HCT116 (cell line): ENCODE measurements at regions not wholly inside any gene's neighbourhood (a gene's known extent, or its start where the extent isn't known, plus 50 kb on each side); places are given as distances from the start of the nearest gene placed in this dataset.

Experiments
- ATAC-seq: fragments of 200-7000 bp; cut with Tn5 transposase; 2 replicates; pipeline ENCODE4 v1.9.1; 2020; ENCODE audit warnings: mild to moderate bottlenecking, moderate library complexity
- BruUV-seq: library from RNA; stranded (reverse); fragments of 400-500 nt; replicated peaks from 2 replicates; lab custom pipeline; 2021; lab: Mats Ljungman, UMichigan
- CTCF ChIA-PET: fragments of 300-600 bp; sonication (Branson Sonifier 250); formaldehyde crosslinking; loops from one replicate; lab custom pipeline; 2021; ENCODE audit warnings: antibody characterized with exemption; lab: Charles Lee
- POLR2A ChIA-PET: fragments of 300-600, 350-600 bp; sonication (Branson Sonifier 250); formaldehyde crosslinking; loops from one replicate; lab custom pipeline; 2021; ENCODE audit warnings: antibody characterized with exemption; lab: Charles Lee
- RAD21 ChIA-PET, 2 experiments: fragments of 300-600 bp; sonication (Branson Sonifier 250); formaldehyde crosslinking; loops; one replicate each; lab custom pipeline; 2023; ENCODE audit warnings: low total read pairs in 2 of 2; ENCODE audit not compliant: uncharacterized antibody in 2 of 2, unreplicated experiment in 2 of 2, low non-redundant PET in 1 of 2; lab: Charles Lee
- DNase-seq: peaks from one replicate; pipeline ENCODE4 v3.0.0-alpha.2; 2010; ENCODE audit warnings: low read depth, low spot score
- H2AFZ ChIP-seq: fragments of 200-600 bp; shearing (Covaris generic), sonication (generic); 2 replicates; pipeline ENCODE4 v1.6.1; 2017; ENCODE audit warnings: low read depth, mixed run types, mixed read lengths, antibody characterized with exemption, low read length; ENCODE audit not compliant: poor library complexity, severe bottlenecking
- H3K27ac ChIP-seq: 2 replicates; pipeline ENCODE4 v1.5.1; 2012; ENCODE audit warnings: low read depth, low read length
- H3K27me3 ChIP-seq: fragments of 200-600 bp; sonication (generic); 2 replicates; pipeline ENCODE4 v1.6.1; 2016; ENCODE audit warnings: mixed run types, low read length, mixed read lengths; ENCODE audit not compliant: insufficient read depth
- H3K36me3 ChIP-seq, 2 experiments: fragments of 200-500 bp in 1 of 2; fragments of 200-600 bp in 1 of 2; sonication (Bioruptor generic) in 1 of 2; sonication (generic) in 1 of 2; 2 replicates each; pipeline versions ENCODE4 v1.5.1 to v1.6.1; 2014 to 2016; ENCODE audit warnings: low read length in 2 of 2, inconsistent platforms in 1 of 2, mixed read lengths in 1 of 2, mixed run types in 1 of 2; ENCODE audit not compliant: insufficient read depth in 2 of 2, control insufficient read depth in 1 of 2
- H3K4me1 ChIP-seq, 2 experiments: fragments of 200-600 bp in 1 of 2; sonication (generic) in 1 of 2; 2 replicates each; pipeline versions ENCODE4 v1.5.1 to v1.6.1; 2012 to 2017; ENCODE audit warnings: low read length in 2 of 2, inconsistent platforms in 1 of 2, mild to moderate bottlenecking in 1 of 2, mixed read lengths in 1 of 2, mixed run types in 1 of 2, moderate library complexity in 1 of 2; ENCODE audit not compliant: insufficient read depth in 2 of 2, control insufficient read depth in 1 of 2
- H3K4me2 ChIP-seq: fragments of 200-600 bp; sonication (generic); 2 replicates; pipeline ENCODE4 v1.6.1; 2017; ENCODE audit warnings: mixed run types, low read length, mixed read lengths
- H3K4me3 ChIP-seq, 2 experiments: fragments of 200-600 bp in 1 of 2; sonication (generic) in 1 of 2; replicated peaks in 1 of 2; 2 replicates each; pipeline ENCODE4 v1.5.1; 2011 to 2016; ENCODE audit warnings: low read length in 2 of 2, control low read depth in 1 of 2, low read depth in 1 of 2, mild to moderate bottlenecking in 1 of 2, mixed read lengths in 1 of 2, mixed run types in 1 of 2
- H3K79me2 ChIP-seq: fragments of 200-600 bp; sonication (generic); 2 replicates; pipeline ENCODE4 v1.6.1; 2017; ENCODE audit warnings: mild to moderate bottlenecking, mixed run types, low read length, moderate library complexity, mixed read lengths; ENCODE audit not compliant: insufficient read depth
- H3K9ac ChIP-seq: fragments of 200-600 bp; sonication (generic); 2 replicates; pipeline ENCODE4 v1.6.1; 2016; ENCODE audit warnings: low read length, mixed read lengths
- H3K9me2 ChIP-seq: fragments of 200-600 bp; sonication (generic), shearing (Covaris generic); 2 replicates; pipeline ENCODE4 v1.6.1; 2017; ENCODE audit warnings: mixed run types, mild to moderate bottlenecking, moderate library complexity; ENCODE audit not compliant: insufficient read depth
- H3K9me3 ChIP-seq, 2 experiments: fragments of 200-500 bp in 1 of 2; fragments of 200-600 bp in 1 of 2; sonication (Bioruptor generic) in 1 of 2; sonication (generic) in 1 of 2; 2 replicates each; pipeline ENCODE4 v1.6.1; 2014 to 2017; ENCODE audit warnings: low read length in 2 of 2, mixed read lengths in 2 of 2, inconsistent platforms in 1 of 2, low read depth in 1 of 2, mild to moderate bottlenecking in 1 of 2, mixed run types in 1 of 2, moderate library complexity in 1 of 2; ENCODE audit not compliant: control insufficient read depth in 1 of 2, insufficient read depth in 1 of 2
- H4K20me1 ChIP-seq: fragments of 200-600 bp; sonication (generic), shearing (Covaris generic); 2 replicates; pipeline ENCODE4 v1.6.1; 2017; ENCODE audit warnings: mixed run types, mild to moderate bottlenecking, moderate library complexity; ENCODE audit not compliant: insufficient read depth
- CEBPB ChIP-seq: IDR thresholded peaks from 2 replicates; pipeline ENCODE4 v1.6.1; 2012; ENCODE audit warnings: low read depth
- EGR1 ChIP-seq: IDR thresholded peaks from 2 replicates; pipeline ENCODE4 v1.6.1; 2012; ENCODE audit warnings: low read depth
- POLR2A ChIP-seq: IDR thresholded peaks from 2 replicates; pipeline ENCODE4 v1.7.0; 2011; ENCODE audit warnings: borderline replicate concordance; ENCODE audit not compliant: insufficient read depth, insufficient read length; ENCODE audit errors: extremely low read depth
- POLR2AphosphoS5 ChIP-seq: IDR thresholded peaks from 2 replicates; pipeline ENCODE4 v1.6.1; 2011; ENCODE audit warnings: mild to moderate bottlenecking, low read depth, low read length, moderate library complexity
- RAD21 ChIP-seq: IDR thresholded peaks from 2 replicates; pipeline ENCODE4 v1.6.1; 2012; ENCODE audit warnings: low read depth, mild to moderate bottlenecking
- SP1 ChIP-seq: IDR thresholded peaks from 2 replicates; pipeline ENCODE4 v1.6.1; 2012; ENCODE audit warnings: low read depth
- SRF ChIP-seq: IDR thresholded peaks from 2 replicates; pipeline ENCODE4 v1.6.1; 2012; ENCODE audit warnings: low read depth
- TCF7L2 ChIP-seq: IDR thresholded peaks from 2 replicates; pipeline ENCODE4 v1.7.0; 2011; ENCODE audit warnings: borderline replicate concordance, inconsistent platforms; ENCODE audit not compliant: insufficient read depth, insufficient read length; ENCODE audit errors: extremely low read depth
- ZFX ChIP-seq: fragments of 450-650 bp; IDR thresholded peaks from 2 replicates; pipeline ENCODE4 v1.6.1; 2017
- ZNF274 ChIP-seq: fragments of 200-500 bp; sonication (Bioruptor generic); IDR thresholded peaks from 2 replicates; pipeline ENCODE4 v1.6.1; 2014; ENCODE audit warnings: mild to moderate bottlenecking, low read depth, low read length, inconsistent platforms
- intact Hi-C: fragments of 100-400 bp; cut with micrococcal nuclease; formaldehyde crosslinking; loops from 2 replicates; pipeline ENCODE4 v1.10.0; 2022
- TF ChIP-seq, protein P1 (sequence below): IDR thresholded peaks from 2 replicates; pipeline ENCODE4 v1.6.1; 2012
- TF ChIP-seq, protein P2 (sequence below): IDR thresholded peaks from 2 replicates; pipeline ENCODE4 v1.6.1; 2012; ENCODE audit warnings: low read depth

DNA sequence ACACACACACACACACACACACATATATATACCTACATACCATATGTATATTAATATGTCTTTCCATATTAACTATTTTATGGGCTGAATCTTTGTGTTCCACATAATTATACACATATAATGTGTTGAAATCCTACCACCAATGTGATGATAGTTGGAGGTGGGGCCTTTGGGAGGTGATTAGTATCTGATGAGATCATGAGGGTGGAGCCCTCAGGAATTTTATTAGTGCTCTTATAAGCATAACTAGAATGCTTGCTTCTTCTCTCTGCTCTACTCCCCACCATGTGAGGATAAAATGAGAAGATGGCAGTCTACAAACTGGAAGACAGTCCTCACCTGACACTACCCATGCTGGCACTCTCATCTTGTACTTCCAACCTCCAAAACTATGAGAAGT is 1193.5 kb upstream of the FLRT2 start:
- POLR2A ChIA-PET = no interaction called here
- no peaks in the 10 kb centered on the region for H3K27me3 ChIP-seq
- no peaks in the 10 kb centered on the region for H3K36me3 ChIP-seq
- ATAC-seq = no peak
- no peaks in the 10 kb centered on the region for H4K20me1 ChIP-seq
- CTCF ChIA-PET = no interaction called here
- peaks cover 3 to 9% of the 10 kb centered on the region in 2 experiments; a peak in 2 of 4 replicates for H3K9me3 ChIP-seq
- no peak overlapping the region for H3K27ac ChIP-seq
- RAD21 ChIA-PET = no interaction called here
- H3K79me2 ChIP-seq = no peaks in the 10 kb centered on the region
- H3K4me1 ChIP-seq = no peaks in the 10 kb centered on the region
- H3K4me2 ChIP-seq = no peak overlapping the region
- no TSS peak for BruUV-seq
- intact Hi-C loops = no loop called here
- no peaks in the 10 kb centered on the region for H3K9me2 ChIP-seq
- H2AFZ ChIP-seq = no peak overlapping the region
- no peak for TF ChIP-seq EGR1
- TF ChIP-seq, protein P1, sequence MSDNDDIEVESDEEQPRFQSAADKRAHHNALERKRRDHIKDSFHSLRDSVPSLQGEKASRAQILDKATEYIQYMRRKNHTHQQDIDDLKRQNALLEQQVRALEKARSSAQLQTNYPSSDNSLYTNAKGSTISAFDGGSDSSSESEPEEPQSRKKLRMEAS = no peak
- no peak for TF ChIP-seq ZFX
- TF ChIP-seq SP1 = no peak
- no peak for TF ChIP-seq ZNF274
- no peak for TF ChIP-seq TCF7L2
- no peak for TF ChIP-seq RAD21
- no peak for TF ChIP-seq POLR2A
- no peak for TF ChIP-seq SRF
- TF ChIP-seq, protein P2, sequence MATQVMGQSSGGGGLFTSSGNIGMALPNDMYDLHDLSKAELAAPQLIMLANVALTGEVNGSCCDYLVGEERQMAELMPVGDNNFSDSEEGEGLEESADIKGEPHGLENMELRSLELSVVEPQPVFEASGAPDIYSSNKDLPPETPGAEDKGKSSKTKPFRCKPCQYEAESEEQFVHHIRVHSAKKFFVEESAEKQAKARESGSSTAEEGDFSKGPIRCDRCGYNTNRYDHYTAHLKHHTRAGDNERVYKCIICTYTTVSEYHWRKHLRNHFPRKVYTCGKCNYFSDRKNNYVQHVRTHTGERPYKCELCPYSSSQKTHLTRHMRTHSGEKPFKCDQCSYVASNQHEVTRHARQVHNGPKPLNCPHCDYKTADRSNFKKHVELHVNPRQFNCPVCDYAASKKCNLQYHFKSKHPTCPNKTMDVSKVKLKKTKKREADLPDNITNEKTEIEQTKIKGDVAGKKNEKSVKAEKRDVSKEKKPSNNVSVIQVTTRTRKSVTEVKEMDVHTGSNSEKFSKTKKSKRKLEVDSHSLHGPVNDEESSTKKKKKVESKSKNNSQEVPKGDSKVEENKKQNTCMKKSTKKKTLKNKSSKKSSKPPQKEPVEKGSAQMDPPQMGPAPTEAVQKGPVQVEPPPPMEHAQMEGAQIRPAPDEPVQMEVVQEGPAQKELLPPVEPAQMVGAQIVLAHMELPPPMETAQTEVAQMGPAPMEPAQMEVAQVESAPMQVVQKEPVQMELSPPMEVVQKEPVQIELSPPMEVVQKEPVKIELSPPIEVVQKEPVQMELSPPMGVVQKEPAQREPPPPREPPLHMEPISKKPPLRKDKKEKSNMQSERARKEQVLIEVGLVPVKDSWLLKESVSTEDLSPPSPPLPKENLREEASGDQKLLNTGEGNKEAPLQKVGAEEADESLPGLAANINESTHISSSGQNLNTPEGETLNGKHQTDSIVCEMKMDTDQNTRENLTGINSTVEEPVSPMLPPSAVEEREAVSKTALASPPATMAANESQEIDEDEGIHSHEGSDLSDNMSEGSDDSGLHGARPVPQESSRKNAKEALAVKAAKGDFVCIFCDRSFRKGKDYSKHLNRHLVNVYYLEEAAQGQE = no peak
- TF ChIP-seq POLR2AphosphoS5 = no peak
- TF ChIP-seq CEBPB = no peak
- no peak overlapping the region for H3K4me3 ChIP-seq
- no peak overlapping the region for H3K9ac ChIP-seq
- no peak for DNase-seq
